GM20431 (cell line): ENCODE measurements at regions not wholly inside any gene's neighbourhood (a gene's known extent, or its start where the extent isn't known, plus 50 kb on each side); places are given as distances from the start of the nearest gene placed in this dataset.
"Not testable (repeated sequence)": the region's sequence is repeated elsewhere in the genome, so short reads cannot be mapped to it uniquely, and the experiment has no call there.

Source experiments
- in situ Hi-C: fragments of 300-500 bp; cut with MseI, MboI; formaldehyde crosslinking; loops from one replicate; pipeline ENCODE4 v1.15.0; 2020; ENCODE audit warnings: low sequenced_read_pairs; ENCODE audit not compliant: unreplicated experiment

GRCh38 chr12:125996443-125996842, 931.2 kb downstream of the AACS start:
- in situ Hi-C loops, result no loop called here

- in situ Hi-C loops, result no loop called here
These were observed 934.4 kb downstream of the AACS start for GRCh38 chr12:125999628-126000027.

DNA sequence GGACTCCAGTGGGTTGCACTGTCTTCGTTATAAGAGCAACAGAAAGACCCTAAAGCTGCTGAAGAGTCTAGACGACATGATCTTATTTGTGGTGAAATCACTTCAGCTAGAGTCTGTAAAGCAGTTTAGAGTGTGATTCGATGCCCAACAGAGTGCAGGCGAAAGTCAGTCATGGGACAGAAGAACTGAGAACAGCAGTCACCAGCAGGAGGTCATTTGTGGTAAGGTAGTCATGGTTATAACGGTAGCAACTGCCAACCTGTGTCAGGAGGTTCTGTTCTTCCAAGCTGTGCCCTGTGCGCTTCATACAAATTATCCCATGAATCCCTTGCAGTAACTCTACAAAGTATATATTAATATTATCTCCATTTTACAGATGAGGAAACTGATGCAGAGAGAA, 954.1 kb downstream of the AACS start:
- in situ Hi-C loops, result no loop called here

DNA sequence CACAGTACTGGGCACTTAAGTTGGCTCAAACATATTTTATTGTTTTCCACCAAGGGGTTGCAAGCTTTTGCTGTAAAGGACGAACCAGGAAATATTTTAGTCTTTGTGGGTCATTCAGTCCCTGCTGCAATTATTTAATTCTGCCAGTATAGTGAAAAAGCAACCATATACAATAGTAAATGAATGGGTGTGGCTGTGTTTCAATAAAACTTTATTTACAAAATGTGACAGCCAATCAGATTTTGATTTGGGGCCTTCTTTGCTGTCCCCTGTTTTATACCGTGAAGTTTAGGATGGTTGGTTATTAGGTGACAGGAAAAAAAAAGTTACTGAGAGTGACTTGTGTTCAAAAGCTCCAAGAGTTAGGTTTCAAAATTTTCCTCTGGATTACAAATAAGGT, 956.4 kb downstream of the AACS start:
- in situ Hi-C loops, result no loop called here

- in situ Hi-C loops, result no loop called here
These were observed 962.6 kb downstream of the AACS start for GRCh38 chr12:126027825-126028224.

GRCh38 chr12:126030573-126030972, 965.3 kb downstream of the AACS start:
- in situ Hi-C loops, result no loop called here

DNA sequence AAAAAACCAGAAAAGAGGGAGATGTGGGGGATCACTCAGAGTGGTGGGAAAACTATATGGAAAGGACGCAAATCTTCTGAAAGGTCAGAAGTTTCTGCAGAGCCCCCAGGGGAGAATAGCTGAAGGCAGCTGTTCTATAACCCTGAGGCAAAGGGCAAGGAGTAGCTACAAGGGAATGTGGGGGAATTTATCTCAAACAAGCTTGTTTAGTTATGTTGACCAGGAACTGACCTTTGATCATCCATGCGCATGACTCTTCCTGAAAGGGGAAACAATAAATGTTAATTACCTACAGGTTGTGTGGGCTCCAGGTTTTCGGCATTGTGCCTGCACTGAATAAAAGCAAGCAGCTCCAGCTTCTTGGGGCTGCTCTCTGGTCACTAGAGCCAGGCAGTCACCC, 968.5 kb downstream of the AACS start:
- in situ Hi-C loops, result no loop called here

DNA sequence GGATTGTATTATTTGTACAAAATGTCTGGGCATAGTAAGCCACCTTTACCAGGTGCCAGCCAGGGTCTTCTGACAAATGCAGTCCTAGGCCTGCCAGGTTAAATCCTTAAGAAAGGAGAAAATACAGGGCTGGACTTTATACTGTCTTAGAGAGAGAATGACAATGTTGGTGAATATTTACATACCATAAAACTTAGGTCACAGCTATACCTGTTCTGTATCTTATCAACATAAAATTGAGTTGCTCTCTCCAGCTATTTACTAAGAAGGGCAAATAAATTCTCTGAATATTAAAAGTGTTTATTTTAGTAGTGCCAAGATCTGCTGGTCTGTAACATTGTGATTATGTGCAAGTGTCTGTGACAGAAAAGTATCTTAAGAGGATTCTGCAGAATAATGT, 971.1 kb downstream of the AACS start:
- in situ Hi-C loops, result no loop called here

- in situ Hi-C loops, result no loop called here
These were observed 973.2 kb downstream of the AACS start for GRCh38 chr12:126038434-126038833.

- in situ Hi-C loops, result no loop called here
These were observed 975.1 kb downstream of the AACS start for GRCh38 chr12:126040307-126040706.

DNA sequence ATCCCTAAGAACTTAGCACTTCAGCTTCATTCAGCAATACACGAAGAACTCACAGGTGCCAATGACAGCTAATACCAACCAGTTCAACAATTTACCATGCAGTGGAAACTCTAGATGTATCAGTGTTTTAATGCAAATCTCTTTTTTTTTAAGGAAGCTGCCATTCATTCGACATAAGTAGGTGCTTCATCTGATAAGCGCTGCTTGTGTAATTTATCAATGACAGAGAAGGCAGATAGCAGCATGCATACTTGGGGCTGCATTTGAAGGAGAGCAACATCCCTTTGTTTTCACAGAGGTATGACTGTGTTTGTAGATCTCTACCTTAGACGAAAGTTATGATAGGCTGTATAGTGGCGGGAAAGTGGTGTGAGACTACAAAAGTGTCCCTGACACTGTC, 977.1 kb downstream of the AACS start:
- in situ Hi-C loops, result no loop called here

- in situ Hi-C loops, result not testable (repeated sequence)
These were observed 984.3 kb downstream of the AACS start for GRCh38 chr12:126049501-126049900.

- in situ Hi-C loops, result loop anchor here (25.0 kb wide), 1 partner anchor 1336 kb away; no protein-coding TSS in a partner anchor
These were observed 986.4 kb downstream of the AACS start for GRCh38 chr12:126051611-126052107.

DNA sequence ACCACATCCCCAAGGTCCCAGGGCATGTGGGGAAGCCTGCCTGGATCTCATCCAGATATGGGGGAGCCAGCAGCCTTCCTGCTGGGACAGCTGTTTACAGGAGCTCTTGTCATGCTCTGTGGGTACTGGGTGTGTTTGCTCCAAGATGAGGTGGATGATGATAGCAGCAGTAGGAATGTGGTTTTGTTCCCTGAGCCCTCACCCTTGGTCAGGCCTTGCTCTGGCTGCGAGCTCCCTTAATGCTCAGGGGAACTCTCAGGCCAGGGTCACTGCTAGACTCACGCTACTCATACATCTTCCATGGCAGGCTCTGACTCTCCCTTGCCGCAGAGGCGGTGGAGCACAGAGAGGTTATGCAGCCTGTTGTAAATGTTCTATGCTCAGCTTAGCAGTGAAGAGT, 990.3 kb downstream of the AACS start:
- in situ Hi-C loops, result loop anchor here (25.0 kb wide), 1 partner anchor 1332 kb away; no protein-coding TSS in a partner anchor

DNA sequence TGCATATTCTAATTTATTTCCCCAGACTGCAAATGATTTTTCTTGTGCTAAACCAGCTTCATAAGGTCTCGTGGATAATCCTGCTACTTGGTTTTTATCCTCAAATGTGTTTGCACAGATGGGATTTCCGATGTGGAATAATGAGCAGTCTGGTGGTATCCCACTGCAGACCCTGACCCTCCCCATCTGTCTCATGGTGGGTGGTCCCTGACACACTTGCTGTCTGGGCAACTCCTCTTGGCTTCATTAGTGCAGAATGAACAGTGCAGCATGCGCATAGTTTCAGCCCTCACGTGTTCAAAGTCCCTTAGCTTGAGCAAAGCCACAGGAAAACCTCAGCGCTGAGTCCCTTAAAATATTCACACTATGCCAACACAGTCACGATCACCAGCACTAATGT, 996.5 kb downstream of the AACS start:
- in situ Hi-C loops, result loop anchor here (10.0 to 25.0 kb wide), 2 partner anchors 813 to 1326 kb away; no protein-coding TSS in a partner anchor

DNA sequence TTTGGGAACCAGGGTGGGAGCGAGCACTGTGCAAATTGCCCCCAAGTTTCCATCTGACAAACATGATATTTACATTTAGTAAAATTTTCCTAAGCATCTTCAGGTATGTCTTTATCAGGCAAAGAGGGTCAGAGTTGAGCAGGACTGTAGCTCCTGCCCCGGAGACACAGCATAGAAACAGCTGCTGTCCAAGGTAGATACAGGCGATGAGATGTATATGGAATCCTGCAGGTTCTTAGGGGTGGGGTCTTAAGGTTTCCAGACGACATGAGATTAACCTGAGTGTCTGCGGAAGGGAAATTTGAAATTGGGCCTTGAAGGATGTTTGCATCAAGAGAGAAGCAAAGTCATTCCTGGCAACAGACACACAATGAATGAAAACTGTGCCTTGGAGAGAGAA, 998.8 kb downstream of the AACS start:
- in situ Hi-C loops, result loop anchor here (10.0 to 25.0 kb wide), 2 partner anchors 811 to 1323 kb away; no protein-coding TSS in a partner anchor

DNA sequence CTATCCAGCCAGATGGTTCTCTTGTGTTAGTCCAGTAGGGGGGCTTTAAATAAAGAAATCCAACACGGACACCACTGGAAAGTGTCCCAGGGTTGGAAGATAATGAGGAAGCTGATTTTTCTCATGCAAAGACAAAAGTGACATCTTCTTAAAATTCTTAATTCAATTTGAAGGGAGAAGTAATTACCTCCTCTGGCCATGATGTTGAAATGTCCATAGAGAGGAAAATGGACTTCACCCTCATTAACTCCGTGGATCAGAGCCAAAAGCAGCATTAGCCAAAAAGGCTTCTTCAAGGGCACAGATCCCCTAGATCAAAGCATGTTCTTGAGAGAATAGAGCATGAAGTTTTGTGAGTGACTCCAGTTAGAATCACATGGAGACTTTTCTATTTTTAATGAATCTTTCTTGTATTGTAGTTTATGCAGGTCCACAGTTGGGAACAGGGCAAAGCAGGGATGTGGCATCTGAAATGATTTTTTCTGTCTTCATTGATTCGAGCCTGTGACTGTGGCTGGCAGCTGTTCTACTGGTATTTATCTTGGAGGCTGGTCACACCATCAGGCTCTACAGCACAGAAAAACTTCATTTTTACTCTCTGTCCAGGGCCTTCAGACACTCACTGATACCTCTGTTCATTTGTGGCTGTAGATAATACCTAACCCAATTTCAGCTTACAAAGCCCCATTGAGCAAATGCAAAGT, 1002.5 kb downstream of the AACS start:
- in situ Hi-C loops, result loop anchor here (10.0 to 25.0 kb wide), 2 partner anchors 807 to 1320 kb away; no protein-coding TSS in a partner anchor

DNA sequence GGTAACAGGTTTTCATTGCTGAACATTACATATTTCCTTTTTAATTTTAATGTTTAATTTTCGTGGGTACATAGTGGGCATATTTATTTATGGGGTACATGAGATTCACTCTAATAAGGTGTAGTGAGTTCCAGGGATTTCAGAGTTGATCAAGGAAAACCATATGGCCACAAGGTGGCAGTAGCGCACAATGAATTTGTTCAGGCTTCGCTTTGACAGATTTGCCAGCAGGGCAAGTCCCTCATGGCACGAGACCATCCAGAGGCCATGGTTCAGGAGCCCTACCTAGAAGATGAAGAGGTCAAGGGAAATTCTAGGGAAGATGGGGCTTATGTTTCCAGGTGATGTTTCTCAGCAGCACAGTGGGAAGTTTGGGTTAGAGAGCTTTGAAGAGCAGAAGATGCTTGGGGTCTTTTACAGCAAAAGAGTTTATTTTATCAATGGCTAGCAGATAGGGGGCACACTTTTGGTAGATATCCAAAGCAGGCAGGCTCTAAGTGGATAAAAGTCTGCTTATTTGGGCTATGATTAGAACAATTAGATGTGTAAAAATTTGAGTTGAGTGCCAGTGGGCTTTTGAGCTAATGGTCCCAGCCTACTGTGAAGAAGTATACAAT, 1004.4 kb downstream of the AACS start:
- in situ Hi-C loops, result loop anchor here (10.0 to 25.0 kb wide), 2 partner anchors 805 to 1318 kb away; no protein-coding TSS in a partner anchor

- in situ Hi-C loops, result no loop called here
These were observed 1011.3 kb downstream of the AACS start for GRCh38 chr12:126076515-126076914.

GRCh38 chr12:126083926-126084325, 1018.7 kb downstream of the AACS start:
- in situ Hi-C loops, result no loop called here

- in situ Hi-C loops, result no loop called here
These were observed 1019.2 kb downstream of the AACS start for GRCh38 chr12:126084480-126084879.
